Stomach (tissue), 4 donors: ENCODE measurements at regions not wholly inside any gene's neighbourhood (a gene's known extent, or its start where the extent isn't known, plus 50 kb on each side); places are given as distances from the start of the nearest gene placed in this dataset.

ENCODE experiments used
- POLR2A ChIP-seq, 4 donors: fragments of 450-650 bp; IDR thresholded peaks; one replicate each; pipeline ENCODE4 v1.6.1; 2016; ENCODE audit warnings: antibody characterized with exemption in 4 of 4, control low read depth in 2 of 4, mild to moderate bottlenecking in 1 of 4, moderate library complexity in 1 of 4
- POLR2AphosphoS5 ChIP-seq, 3 donors: sonication (generic); formaldehyde crosslinking; IDR thresholded peaks; one replicate each; pipeline ENCODE4 v1.6.1; 2016; ENCODE audit warnings: antibody characterized with exemption in 3 of 3

- no peak for TF ChIP-seq POLR2A (IDR thresholded peaks at IDR 0.05)
- TF ChIP-seq POLR2AphosphoS5 (IDR thresholded peaks at IDR 0.05), result no peak
These were observed 1041.8 kb downstream of the VRK1 start for GRCh38 chr14:97838986-97839385.
